ENCODE measurements at regions not wholly inside any gene's neighbourhood (a gene's known extent, or its start where the extent isn't known, plus 50 kb on each side); places are given as distances from the start of the nearest gene placed in this dataset.

DNA sequence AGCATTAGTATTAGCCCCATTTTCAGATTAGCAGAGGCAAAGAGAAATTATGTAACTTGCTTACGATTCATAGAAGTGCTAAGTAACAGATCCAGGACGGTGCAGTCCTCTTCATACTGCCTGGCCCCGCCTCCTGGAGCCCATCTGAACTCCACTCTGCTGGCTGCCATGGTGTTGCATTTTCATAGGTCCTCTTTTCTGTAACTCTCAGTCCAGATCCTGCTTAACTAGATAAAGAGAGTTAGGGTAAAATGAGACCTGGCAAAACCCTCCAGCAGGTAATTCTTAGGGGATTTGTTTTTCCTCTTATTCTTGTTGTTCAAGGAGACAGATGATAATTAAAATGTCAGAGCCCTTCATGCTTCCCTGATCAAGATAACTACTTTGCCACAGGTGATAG is 135.1 kb upstream of the EFNA5 start:
- no peak for TF ChIP-seq EZH2phosphoT487 (IDR thresholded peaks at IDR 0.05; ENCODE audit: insufficient read depth, low read depth)
- no peak for TF ChIP-seq EZH2 (IDR thresholded peaks at IDR 0.05; ENCODE audit: insufficient read depth, poor library complexity, severe bottlenecking)

All from GM23248 (cell line).